T-helper 1 cell (primary cell): ENCODE measurements at regions not wholly inside any gene's neighbourhood (a gene's known extent, or its start where the extent isn't known, plus 50 kb on each side); places are given as distances from the start of the nearest gene placed in this dataset.

Experiments used
- DNase-seq, 5 donors: peaks; one replicate each; pipeline ENCODE4 v3.0.0-alpha.2; 2012 to 2020

GRCh38 chr21:18191139-18191538, 53.5 kb upstream of the CHODL start:
- DNase-seq = no peak

- DNase-seq = no peak
Observed at GRCh38 chr21:18178509-18178908, 66.1 kb upstream of the CHODL start.

DNA sequence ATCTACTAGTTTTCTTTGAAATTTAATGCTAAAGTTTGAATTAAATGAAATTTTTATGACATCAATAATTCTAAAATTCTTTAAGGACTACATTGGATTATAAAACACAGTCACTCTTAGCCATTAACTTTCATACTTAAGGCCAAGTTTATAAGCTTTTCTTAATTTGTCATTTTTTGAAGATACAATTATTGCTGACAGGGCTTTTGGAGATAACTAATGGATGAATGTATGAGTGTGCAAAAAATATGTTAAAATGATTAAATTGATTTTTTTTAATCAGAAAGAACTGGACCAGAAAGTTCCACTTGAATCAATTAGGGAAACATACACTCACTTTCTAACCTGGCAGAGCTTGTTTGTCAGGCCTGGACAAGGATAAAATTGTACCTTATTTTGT, 70.3 kb upstream of the CHODL start:
- no peak for DNase-seq

GRCh38 chr21:18170829-18171228, 73.8 kb upstream of the CHODL start:
- DNase-seq = no peak

- DNase-seq = no peak
Observed at GRCh38 chr21:18170221-18170620, 74.4 kb upstream of the CHODL start.

- DNase-seq = no peak
Observed at GRCh38 chr21:18168108-18168507, 76.5 kb upstream of the CHODL start.

GRCh38 chr21:18164933-18165332, 79.7 kb upstream of the CHODL start:
- DNase-seq = no peak

DNA sequence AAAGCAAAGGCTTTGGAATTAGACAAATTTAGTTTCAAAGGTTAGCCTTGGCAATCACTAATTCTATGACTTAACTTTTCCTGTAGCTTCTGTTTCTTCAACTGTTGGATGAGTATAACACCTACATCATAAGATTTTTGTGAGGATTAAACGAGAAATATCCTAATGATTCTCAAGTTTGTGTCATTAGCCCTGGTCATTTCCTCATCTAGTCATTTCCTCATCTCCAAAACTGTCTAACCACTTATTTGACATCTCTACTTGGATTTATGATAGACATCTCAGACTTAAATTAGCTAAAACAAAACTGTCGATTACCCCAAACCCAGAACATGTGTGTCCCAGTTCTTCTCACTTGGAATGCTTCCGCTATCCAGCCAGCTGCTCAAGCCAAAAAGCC, 80.2 kb upstream of the CHODL start:
- no peak for DNase-seq

DNA sequence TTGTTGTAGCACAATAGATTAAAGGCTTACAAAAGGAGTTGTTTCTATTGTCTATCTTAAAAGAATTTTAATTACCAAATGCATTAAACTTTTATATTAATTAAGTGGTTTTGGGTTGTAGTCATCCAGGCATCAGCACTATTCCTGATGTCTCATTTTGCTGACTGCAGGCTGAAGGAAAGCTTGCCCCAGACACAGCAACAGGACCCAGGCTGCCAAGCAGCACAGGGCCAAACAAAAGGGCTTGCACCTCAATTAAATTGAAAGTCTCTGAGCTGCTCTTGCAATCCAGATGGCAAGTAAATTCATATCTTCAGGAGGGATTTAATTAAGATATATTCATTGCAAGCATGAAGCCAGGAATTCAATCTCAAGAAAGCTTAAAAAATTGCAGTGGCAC, 80.7 kb upstream of the CHODL start:
- no peak for DNase-seq

GRCh38 chr21:18161841-18162240, 82.8 kb upstream of the CHODL start:
- no peak for DNase-seq

- DNase-seq = no peak
Observed at GRCh38 chr21:18157406-18157805, 87.2 kb upstream of the CHODL start.

DNA sequence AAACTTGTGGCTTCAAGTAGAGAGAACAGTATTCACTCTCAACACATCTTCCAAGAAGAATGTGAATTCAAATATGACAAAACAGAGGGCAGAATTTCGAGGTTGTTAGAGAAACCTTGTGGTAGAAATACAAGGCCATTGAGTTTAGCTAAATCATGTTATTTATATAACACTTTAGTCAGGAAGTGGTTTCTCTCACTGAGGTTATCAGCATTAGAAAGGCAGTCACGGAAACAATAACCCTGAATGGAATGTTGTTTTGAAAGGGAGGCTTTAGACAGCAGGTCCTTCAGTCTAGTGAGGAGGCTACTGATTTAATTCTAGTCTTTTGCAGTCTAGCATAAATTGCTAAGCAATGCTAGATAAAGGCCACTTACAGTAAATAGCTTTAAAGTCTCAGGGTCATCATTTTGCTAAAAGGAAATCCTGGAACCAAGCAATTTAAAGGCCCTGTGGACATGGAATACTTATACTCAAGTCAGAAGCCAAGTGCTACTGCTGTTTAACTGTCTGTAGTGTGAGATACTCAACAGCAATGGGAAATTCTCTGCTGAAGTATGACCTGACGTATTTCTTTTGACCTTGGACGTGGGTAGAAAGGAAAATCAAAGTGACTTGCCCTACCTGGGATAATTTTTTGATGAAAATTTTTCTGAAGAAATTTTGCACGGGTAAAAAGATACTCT, 89.0 kb upstream of the CHODL start:
- no peak for DNase-seq

GRCh38 chr21:18153063-18153462, 91.6 kb upstream of the CHODL start:
- DNase-seq = no peak

DNA sequence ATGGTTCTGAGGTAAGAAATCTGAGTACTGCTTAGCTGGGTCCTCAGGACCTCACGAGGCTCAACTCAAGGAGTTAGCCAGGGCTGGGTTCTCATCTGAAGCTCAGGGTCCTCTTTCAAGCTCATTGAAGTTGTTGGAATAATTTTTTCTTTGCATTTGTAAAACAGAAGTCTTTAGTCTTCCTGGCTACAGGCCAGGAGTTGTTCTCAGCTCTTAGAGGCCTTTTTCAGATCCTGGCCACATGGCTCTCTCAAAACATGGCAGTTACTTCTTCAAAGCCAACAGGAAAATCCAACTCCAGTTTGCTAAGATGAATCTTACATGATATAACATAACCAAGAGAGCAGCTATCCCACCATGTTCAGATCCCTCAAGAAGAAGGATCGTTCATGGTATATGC, 92.3 kb upstream of the CHODL start:
- no peak for DNase-seq

DNA sequence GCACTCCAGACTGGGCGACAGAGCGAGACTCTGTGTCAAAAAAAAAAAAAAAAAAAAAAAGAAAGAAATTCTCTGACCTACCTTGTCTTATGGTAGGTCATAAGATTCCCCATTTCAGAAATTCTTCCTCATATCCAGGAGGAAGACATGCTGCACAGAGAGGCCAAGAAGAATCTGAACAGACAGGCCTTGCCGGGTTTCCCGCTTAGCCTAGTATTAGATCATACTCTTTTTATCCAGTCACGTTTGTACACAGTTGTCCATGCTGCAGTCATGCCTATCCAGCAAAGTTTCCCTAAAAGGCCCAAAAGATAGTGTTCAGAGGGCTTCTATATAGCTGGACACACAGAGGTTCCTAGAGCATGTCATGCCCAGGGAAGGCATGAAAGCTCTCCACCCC, 93.6 kb upstream of the CHODL start:
- DNase-seq = no peak

GRCh38 chr21:18148401-18148800, 96.2 kb upstream of the CHODL start:
- DNase-seq = no peak

- DNase-seq = no peak
Observed at GRCh38 chr21:18147678-18148077, 97.0 kb upstream of the CHODL start.

DNA sequence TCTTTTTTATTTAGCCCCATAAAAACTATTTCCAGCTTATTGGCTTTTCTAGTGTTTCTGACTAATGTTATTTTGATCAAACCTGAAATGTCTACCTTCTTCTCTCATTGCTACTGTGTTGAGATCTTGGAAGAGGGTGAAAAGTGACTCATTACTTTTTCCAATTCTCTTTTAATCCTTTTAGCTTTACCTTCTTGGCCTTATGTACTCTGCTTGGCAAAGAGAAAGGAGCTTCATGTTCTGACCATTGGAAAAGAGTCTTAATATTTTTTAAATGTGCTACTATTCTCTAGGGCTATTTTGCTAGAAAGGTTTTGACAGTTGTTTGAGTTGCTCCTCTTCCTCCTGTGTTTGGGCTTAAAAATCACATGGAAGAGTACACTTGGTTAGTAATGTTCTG, 97.8 kb upstream of the CHODL start:
- no peak for DNase-seq

DNA sequence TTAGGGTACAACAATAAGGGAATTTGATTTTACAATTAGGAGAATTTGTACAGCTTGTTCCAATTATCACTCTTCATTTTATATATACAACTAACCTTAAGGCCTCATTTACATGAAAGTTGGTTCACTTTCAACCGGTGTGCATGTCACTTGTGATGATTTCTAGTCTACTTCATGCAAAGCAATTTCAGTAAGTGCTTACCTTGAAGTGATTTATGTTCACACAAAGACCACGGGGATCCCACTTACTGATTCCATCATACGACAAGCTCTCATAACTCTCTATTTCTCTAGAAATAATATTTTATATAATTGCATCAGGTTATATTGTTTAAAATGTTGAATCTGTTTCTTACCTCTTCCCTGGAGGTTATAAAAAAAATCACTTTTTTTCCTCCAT, 100.3 kb upstream of the CHODL start:
- no peak for DNase-seq

- no peak for DNase-seq
Observed at GRCh38 chr21:18142655-18143054, 102.0 kb upstream of the CHODL start.

- no peak for DNase-seq
Observed at GRCh38 chr21:18138507-18138906, 106.1 kb upstream of the CHODL start.

DNA sequence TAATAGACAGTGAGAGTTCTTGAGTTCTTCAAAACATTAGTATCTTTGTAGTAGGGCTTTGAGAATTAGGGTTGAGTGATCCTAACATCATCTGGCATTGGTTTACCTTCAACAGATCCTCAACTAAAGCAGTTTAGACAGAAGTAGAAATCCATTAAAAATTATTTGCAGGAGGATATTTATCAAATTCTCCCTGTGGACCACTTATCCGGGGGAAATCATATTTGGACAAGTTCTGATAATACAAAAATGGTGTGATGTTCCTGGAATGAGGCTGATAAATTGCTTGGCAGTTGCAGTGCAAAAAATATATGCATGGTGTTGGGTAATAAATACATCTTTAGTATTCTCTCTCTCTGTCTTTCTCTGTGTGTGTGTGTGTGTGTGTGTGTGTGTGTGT, 115.1 kb upstream of the CHODL start:
- no peak for DNase-seq

DNA sequence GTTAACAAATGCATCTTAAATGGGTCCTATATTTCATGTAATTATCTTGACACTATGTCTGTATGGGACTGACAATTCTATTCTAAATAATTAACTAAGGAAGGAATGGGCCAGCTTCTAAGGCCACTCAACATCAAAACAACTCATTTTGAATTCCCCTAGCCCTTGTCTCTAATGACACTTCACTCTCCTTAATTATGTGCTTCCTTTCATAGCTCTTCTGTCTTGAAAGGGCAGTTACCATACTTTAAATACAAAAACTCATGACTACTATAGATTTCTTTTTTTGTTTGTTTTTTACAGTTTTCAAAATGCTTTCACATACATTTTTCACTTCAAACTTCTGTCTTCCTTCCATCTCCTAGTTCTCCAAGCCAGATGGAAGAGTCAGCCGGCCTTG, 126.1 kb upstream of the CHODL start:
- no peak for DNase-seq

DNA sequence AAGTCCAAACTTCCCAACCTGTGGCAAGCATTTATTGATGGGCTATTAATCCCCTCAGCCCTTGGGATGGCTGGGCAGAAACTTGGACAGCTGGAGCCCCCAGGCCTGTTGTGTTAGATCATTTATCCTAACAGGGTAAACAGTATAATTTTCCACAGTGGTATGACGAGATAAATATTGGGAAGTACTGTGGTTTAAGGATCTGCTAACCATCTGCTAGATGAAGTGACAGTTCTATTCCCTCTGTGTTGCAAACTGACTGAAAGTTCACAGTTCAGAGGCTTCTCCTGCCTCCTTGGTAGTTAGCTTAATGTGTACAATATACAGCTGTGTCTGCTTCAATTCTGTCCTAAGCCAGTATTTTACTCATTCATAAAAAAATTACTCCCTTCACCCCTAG, 127.5 kb upstream of the CHODL start:
- DNase-seq = no peak

DNA sequence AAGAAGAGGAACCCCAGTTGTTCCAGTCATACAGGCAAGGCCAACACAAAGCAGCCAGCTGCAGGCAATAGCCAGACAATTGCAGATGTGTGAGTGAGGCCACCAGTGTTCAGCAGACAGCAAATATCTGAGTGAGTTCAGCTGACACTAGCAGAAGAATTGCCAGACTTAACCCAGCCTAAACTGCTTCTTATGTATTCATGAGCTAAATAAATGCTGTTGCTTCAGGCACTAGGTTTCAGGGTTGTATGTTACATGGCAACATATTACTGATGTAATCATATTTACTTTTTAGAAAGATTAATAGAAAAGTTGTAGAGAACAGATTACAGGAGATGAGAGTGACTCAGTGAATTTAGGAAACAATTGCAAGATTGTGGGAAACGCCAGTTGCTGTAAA, 129.8 kb upstream of the CHODL start:
- no peak for DNase-seq

GRCh38 chr21:18104802-18105201, 139.8 kb upstream of the CHODL start:
- DNase-seq = no peak
